HG03432 (cell line): ENCODE measurements at regions not wholly inside any gene's neighbourhood (a gene's known extent, or its start where the extent isn't known, plus 50 kb on each side); places are given as distances from the start of the nearest gene placed in this dataset.
"Not testable (repeated sequence)": the region's sequence is repeated elsewhere in the genome, so short reads cannot be mapped to it uniquely, and the experiment has no call there.

Experiments used
- ATAC-seq: cut with Tn5 transposase; IDR thresholded peaks from one replicate; pipeline ENCODE4 v1.9.1; 2021; ENCODE audit warnings: mild to moderate bottlenecking, moderate library complexity; ENCODE audit not compliant: unreplicated experiment

GRCh38 chr6:166253778-166254204, 54.4 kb downstream of the PRR18 start:
- no peak for ATAC-seq

- peak; percentile 70 for ATAC-seq
Observed at GRCh38 chr6:166253281-166253681, 54.9 kb downstream of the PRR18 start.

- ATAC-seq, result no peak
Observed at GRCh38 chr6:166252601-166253000, 55.6 kb downstream of the PRR18 start.

- ATAC-seq, result no peak
Observed at GRCh38 chr6:166251655-166252054, 56.5 kb downstream of the PRR18 start.

GRCh38 chr6:166251211-166251610, 57.0 kb downstream of the PRR18 start:
- ATAC-seq, result no peak

GRCh38 chr6:166249061-166249785, 59.0 kb downstream of the PRR18 start:
- ATAC-seq, result not testable (repeated sequence)

GRCh38 chr6:166245148-166245547, 63.0 kb downstream of the PRR18 start:
- no peak for ATAC-seq

- peak; percentile 94 for ATAC-seq
Observed at GRCh38 chr6:166244353-166245045, 63.7 kb downstream of the PRR18 start.

- no peak for ATAC-seq
Observed at GRCh38 chr6:166242888-166243287, 65.3 kb downstream of the PRR18 start.

GRCh38 chr6:166241974-166242373, 66.2 kb downstream of the PRR18 start:
- ATAC-seq, result no peak

GRCh38 chr6:166240889-166241288, 67.3 kb downstream of the PRR18 start:
- ATAC-seq, result no peak

GRCh38 chr6:166237617-166238016, 70.0 kb upstream of the TBXT start:
- no peak for ATAC-seq

GRCh38 chr6:166236596-166236995, 68.9 kb upstream of the TBXT start:
- ATAC-seq, result no peak

GRCh38 chr6:166235666-166236292, 68.1 kb upstream of the TBXT start:
- no peak for ATAC-seq

GRCh38 chr6:166231181-166231580, 63.5 kb upstream of the TBXT start:
- not testable (repeated sequence) for ATAC-seq

GRCh38 chr6:166228839-166229528, 61.3 kb upstream of the TBXT start:
- ATAC-seq, result peak; percentile 43

GRCh38 chr6:166228425-166228824, 60.8 kb upstream of the TBXT start:
- ATAC-seq, result no peak

GRCh38 chr6:166223079-166223478, 55.4 kb upstream of the TBXT start:
- ATAC-seq, result no peak

GRCh38 chr6:166222631-166223030, 55.0 kb upstream of the TBXT start:
- no peak for ATAC-seq

- ATAC-seq, result no peak
Observed at GRCh38 chr6:166221636-166222035, 54.0 kb upstream of the TBXT start.

GRCh38 chr6:166221040-166221439, 53.4 kb upstream of the TBXT start:
- ATAC-seq, result no peak
